ENCODE measurements at regions not wholly inside any gene's neighbourhood (a gene's known extent, or its start where the extent isn't known, plus 50 kb on each side); places are given as distances from the start of the nearest gene placed in this dataset.
A peak's percentile ranks its signal among the peaks of the same experiment; 100 is the strongest.

DNA sequence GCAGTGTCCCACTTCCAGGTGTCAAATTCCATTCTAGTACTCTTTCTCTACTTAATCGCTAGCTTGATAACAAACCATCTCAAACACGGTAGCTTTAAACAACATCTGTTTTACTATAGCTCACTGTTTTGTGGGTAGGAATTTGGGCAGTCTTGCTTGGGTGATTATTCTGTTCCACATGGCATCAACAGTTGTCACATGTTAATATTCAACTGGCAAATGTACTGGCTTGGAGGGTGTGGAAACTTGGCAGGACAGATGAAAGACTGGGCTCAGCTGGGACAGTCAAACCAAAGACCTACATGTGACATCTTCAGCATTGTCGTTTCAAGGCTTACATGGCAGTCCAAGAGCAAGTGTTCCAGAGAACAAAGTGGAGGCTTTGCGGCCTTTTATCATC, 241.8 kb downstream of the PTH2R start:
- Mint-ChIP-seq H3K4me1 (no peaks in the 10 kb centered on the region), H3K36me3 (ENCODE audit: low read depth) (no peaks in the 10 kb centered on the region), H3K27ac (ENCODE audit: unreplicated experiment) (no peak overlapping the region), H3K4me3 (no peak overlapping the region), H3K27me3 (ENCODE audit: low read depth) (no peaks in the 10 kb centered on the region), H3K9me3 (no peaks in the 10 kb centered on the region)
- DNase-seq (ENCODE audit: low read depth, low spot score), result no peak
- TF ChIP-seq, protein P1, sequence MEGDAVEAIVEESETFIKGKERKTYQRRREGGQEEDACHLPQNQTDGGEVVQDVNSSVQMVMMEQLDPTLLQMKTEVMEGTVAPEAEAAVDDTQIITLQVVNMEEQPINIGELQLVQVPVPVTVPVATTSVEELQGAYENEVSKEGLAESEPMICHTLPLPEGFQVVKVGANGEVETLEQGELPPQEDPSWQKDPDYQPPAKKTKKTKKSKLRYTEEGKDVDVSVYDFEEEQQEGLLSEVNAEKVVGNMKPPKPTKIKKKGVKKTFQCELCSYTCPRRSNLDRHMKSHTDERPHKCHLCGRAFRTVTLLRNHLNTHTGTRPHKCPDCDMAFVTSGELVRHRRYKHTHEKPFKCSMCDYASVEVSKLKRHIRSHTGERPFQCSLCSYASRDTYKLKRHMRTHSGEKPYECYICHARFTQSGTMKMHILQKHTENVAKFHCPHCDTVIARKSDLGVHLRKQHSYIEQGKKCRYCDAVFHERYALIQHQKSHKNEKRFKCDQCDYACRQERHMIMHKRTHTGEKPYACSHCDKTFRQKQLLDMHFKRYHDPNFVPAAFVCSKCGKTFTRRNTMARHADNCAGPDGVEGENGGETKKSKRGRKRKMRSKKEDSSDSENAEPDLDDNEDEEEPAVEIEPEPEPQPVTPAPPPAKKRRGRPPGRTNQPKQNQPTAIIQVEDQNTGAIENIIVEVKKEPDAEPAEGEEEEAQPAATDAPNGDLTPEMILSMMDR (conservative IDR thresholded peaks at IDR 0.05), result no peak

DNA sequence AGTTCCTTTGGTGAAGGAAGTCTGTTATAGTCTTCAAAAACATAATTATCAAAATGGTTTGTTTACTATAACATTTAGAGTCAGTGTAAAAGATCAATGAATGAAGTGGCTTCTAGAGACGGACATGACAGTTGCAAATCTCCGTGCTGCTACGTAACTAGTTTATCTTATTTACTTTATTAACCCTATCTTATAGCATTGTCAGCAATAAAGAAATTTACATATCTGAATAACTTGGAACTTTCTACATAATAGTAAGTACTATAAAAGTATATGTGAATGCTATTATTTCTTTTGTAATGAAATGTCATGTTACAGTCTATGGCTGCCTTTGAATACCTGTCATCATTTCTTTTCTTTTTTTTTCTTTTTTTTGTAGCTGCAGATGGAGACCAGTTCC, 246.8 kb downstream of the PTH2R start:
- no peak overlapping the region for H3K27ac Mint-ChIP-seq (ENCODE audit: unreplicated experiment)
- TF ChIP-seq, protein P1 (conservative IDR thresholded peaks at IDR 0.05), result no peak
- H3K36me3 Mint-ChIP-seq (ENCODE audit: low read depth), result no peaks in the 10 kb centered on the region
- H3K4me1 Mint-ChIP-seq, result no peaks in the 10 kb centered on the region
- H3K9me3 Mint-ChIP-seq, result no peaks in the 10 kb centered on the region
- no peaks in the 10 kb centered on the region for H3K27me3 Mint-ChIP-seq (ENCODE audit: low read depth)
- H3K4me3 Mint-ChIP-seq, result no peak overlapping the region
- DNase-seq (ENCODE audit: low read depth, low spot score), result no peak

DNA sequence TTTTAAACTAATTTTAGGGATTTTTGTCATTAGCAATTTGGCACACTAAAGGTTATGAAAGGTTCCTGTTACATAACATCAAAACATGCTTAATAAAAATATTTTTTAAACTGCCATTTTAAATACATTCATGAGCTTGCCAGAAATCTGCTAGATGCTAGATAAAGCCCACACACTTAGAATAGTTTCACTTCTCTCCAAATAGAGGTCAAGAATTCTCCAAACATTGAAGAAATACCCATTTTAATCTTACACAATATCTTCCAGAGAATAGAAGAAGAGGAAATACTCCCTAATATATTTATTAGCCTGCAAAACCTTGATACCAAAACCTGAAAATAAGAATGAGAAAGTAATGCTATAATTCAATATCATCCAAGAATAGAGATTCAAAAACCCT, 247.5 kb downstream of the PTH2R start:
- no peak overlapping the region for H3K27ac Mint-ChIP-seq (ENCODE audit: unreplicated experiment)
- no peaks in the 10 kb centered on the region for H3K36me3 Mint-ChIP-seq (ENCODE audit: low read depth)
- H3K27me3 Mint-ChIP-seq (ENCODE audit: low read depth), result no peaks in the 10 kb centered on the region
- H3K4me1 Mint-ChIP-seq, result no peaks in the 10 kb centered on the region
- no peak overlapping the region for H3K4me3 Mint-ChIP-seq
- no peaks in the 10 kb centered on the region for H3K9me3 Mint-ChIP-seq
- TF ChIP-seq, protein P1 (conservative IDR thresholded peaks at IDR 0.05), result no peak
- no peak for DNase-seq (ENCODE audit: low read depth, low spot score)

DNA sequence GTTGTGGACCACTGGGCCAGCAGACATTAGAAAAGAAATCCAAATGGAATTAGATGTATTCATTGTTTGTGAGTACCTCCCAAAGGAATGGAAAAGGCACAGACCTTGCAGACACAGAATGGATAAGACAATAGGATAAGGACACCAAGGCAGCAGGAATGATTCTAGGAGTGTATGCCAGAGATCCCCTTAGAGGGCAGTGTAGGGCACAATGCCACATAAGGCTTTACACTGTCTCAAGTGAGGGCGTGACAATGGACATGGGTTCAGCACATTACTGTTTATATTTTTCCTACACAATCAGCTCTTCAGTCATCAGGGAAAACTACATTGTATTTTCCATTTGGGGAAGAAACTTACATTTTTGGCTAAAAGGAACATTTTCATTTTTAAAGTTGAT, 250.9 kb downstream of the PTH2R start:
- H3K4me3 Mint-ChIP-seq, result no peak overlapping the region
- H3K27me3 Mint-ChIP-seq (ENCODE audit: low read depth), result no peaks in the 10 kb centered on the region
- H3K4me1 Mint-ChIP-seq, result no peaks in the 10 kb centered on the region
- DNase-seq (ENCODE audit: low read depth, low spot score), result no peak
- TF ChIP-seq, protein P1 (conservative IDR thresholded peaks at IDR 0.05), result no peak
- H3K27ac Mint-ChIP-seq (ENCODE audit: unreplicated experiment), result no peak overlapping the region
- no peaks in the 10 kb centered on the region for H3K36me3 Mint-ChIP-seq (ENCODE audit: low read depth)
- peaks cover 8% of the 10 kb centered on the region for H3K9me3 Mint-ChIP-seq

DNA sequence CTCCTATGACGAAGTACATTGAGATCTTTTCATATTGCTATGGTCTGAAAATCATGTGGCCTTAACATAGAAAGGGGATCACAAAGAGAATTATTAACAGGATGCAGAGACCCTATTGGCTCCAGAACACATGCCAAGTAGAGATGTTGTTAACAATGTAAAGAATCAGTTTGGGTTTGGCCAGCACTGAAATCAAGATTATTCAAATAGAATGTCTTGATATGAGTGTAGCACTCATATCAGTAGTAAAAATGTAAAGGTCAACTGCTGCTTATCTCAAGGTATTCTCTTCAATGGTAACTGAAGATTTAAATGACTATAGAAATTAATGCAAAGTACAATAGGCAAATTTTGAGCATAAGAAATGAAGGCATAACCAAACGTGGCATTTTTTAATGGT, 262.8 kb downstream of the PTH2R start:
- no peak for DNase-seq (ENCODE audit: low read depth, low spot score)
- no peak overlapping the region for H3K4me3 Mint-ChIP-seq
- H3K27me3 Mint-ChIP-seq (ENCODE audit: low read depth), result no peaks in the 10 kb centered on the region
- H3K4me1 Mint-ChIP-seq, result peaks cover 19% of the 10 kb centered on the region
- no peaks in the 10 kb centered on the region for H3K9me3 Mint-ChIP-seq
- no peak overlapping the region for H3K27ac Mint-ChIP-seq (ENCODE audit: unreplicated experiment)
- TF ChIP-seq, protein P1 (conservative IDR thresholded peaks at IDR 0.05), result no peak
- no peaks in the 10 kb centered on the region for H3K36me3 Mint-ChIP-seq (ENCODE audit: low read depth)

DNA sequence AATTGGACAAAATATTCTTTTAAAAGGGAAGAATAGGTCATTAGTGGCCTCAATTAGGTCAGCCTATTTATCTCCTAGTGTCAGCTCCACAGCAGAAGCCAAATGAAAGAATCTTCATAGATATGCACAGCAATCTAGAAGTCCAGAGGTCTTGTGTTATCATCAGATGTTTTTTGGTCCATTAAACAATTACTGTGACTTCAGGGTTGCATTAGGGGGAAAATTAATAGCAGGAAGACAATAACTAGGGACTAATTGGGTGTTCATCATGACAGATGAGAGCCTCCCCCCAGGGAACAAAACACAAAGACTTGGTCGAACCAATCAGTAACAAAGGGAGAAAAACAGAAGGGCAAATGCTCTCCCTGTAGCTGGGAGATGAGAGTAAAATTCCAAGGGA, 264.7 kb downstream of the PTH2R start:
- Mint-ChIP-seq H3K27ac (ENCODE audit: unreplicated experiment) (peak overlapping the region; percentile 16), H3K4me3 (no peak overlapping the region), H3K27me3 (ENCODE audit: low read depth) (no peaks in the 10 kb centered on the region), H3K4me1 (peaks cover 19% of the 10 kb centered on the region), H3K9me3 (no peaks in the 10 kb centered on the region), H3K36me3 (ENCODE audit: low read depth) (no peaks in the 10 kb centered on the region)
- TF ChIP-seq, protein P1 (conservative IDR thresholded peaks at IDR 0.05), result no peak
- no peak for DNase-seq (ENCODE audit: low read depth, low spot score)

All from neural crest cell (in vitro differentiated cells).